Gastroesophageal sphincter (tissue), 4 donors: ENCODE measurements at regions not wholly inside any gene's neighbourhood (a gene's known extent, or its start where the extent isn't known, plus 50 kb on each side); places are given as distances from the start of the nearest gene placed in this dataset.

Experiments used
- ATAC-seq: fragments of 150-250 bp; one replicate; pipeline ENCODE4 v1.9.1; 2016; ENCODE audit warnings: mild to moderate bottlenecking, moderate library complexity
- H3K27ac ChIP-seq, 4 donors: fragments of 200-600 bp; sonication (generic) in 3 of 4; 1 replicate in 3 of 4; 2 replicates in 1 of 4; pipeline ENCODE4 v1.5.1; 2016 to 2019
- H3K27me3 ChIP-seq: fragments of 200-600 bp; sonication (generic); one replicate; pipeline ENCODE4 v1.5.1; 2019
- H3K36me3 ChIP-seq, 2 donors: fragments of 200-600 bp; sonication (generic); one replicate each; pipeline ENCODE4 v1.5.1; 2019; ENCODE audit warnings: control low read depth in 1 of 2
- H3K4me1 ChIP-seq, 3 donors: fragments of 200-600 bp; sonication (generic); 1 replicate in 2 of 3; 2 replicates in 1 of 3; pipeline ENCODE4 v1.5.1; 2016 to 2019; ENCODE audit warnings: control low read depth in 2 of 3
- H3K4me3 ChIP-seq, 2 donors: fragments of 200-600 bp; sonication (generic); one replicate each; pipeline ENCODE4 v1.5.1; 2019; ENCODE audit warnings: mild to moderate bottlenecking in 1 of 2, moderate library complexity in 1 of 2
- H3K9me3 ChIP-seq, 3 donors: fragments of 200-600 bp; sonication (generic); one replicate each; pipeline ENCODE4 v1.5.1; 2017 to 2019; ENCODE audit warnings: control low read depth in 2 of 3
- CTCF ChIP-seq, 4 experiments: fragments of 200-600 bp in 2 of 4; fragments of 450-650 bp in 2 of 4; sonication (generic) in 1 of 4; IDR thresholded peaks; one replicate each; pipeline ENCODE4 v1.5.1; 2017 to 2019; ENCODE audit warnings: antibody characterized with exemption in 4 of 4, mild to moderate bottlenecking in 2 of 4, moderate library complexity in 2 of 4
- EP300 ChIP-seq: sonication (generic); formaldehyde crosslinking; IDR thresholded peaks from one replicate; pipeline ENCODE4 v1.6.1; 2017; ENCODE audit warnings: antibody characterized with exemption, mild to moderate bottlenecking
- POLR2A ChIP-seq, 2 donors: fragments of 450-650 bp; IDR thresholded peaks; one replicate each; pipeline ENCODE4 v1.6.1; 2017; ENCODE audit warnings: antibody characterized with exemption in 2 of 2, mild to moderate bottlenecking in 2 of 2, moderate library complexity in 1 of 2
- POLR2AphosphoS5 ChIP-seq: sonication (generic); formaldehyde crosslinking; IDR thresholded peaks from one replicate; pipeline ENCODE4 v1.6.1; 2017; ENCODE audit warnings: antibody characterized with exemption
- WGBS, 2 donors: methylation state at CpG; one replicate each; pipeline ENCODE4 v1.1.5; 2018; ENCODE audit warnings: low coverage in 1 of 2; 5-methylcytosine and 5-hydroxymethylcytosine counted together

GRCh38 chr6:156511570-156511969 lies 265.6 kb upstream of the ARID1B start:
- no peak for ATAC-seq
- Histone ChIP-seq H3K27ac (no peak overlapping the region), H3K9me3 (no peaks in the 10 kb centered on the region), H3K27me3 (peaks cover 2% of the 10 kb centered on the region), H3K4me1 (no peaks in the 10 kb centered on the region), H3K36me3 (no peaks in the 10 kb centered on the region), H3K4me3 (no peak overlapping the region)
- no peak for TF ChIP-seq POLR2A (IDR thresholded peaks at IDR 0.05)
- no peak for TF ChIP-seq POLR2AphosphoS5
- TF ChIP-seq CTCF (IDR thresholded peaks at IDR 0.05), result no peak
- TF ChIP-seq EP300, result no peak

GRCh38 chr6:156511051-156511450 lies 266.1 kb upstream of the ARID1B start:
- Histone ChIP-seq H3K36me3 (no peaks in the 10 kb centered on the region), H3K27me3 (no peaks in the 10 kb centered on the region), H3K4me1 (no peaks in the 10 kb centered on the region), H3K9me3 (no peaks in the 10 kb centered on the region), H3K27ac (no peak overlapping the region), H3K4me3 (no peak overlapping the region)
- no peak for ATAC-seq
- no peak for TF ChIP-seq POLR2A (IDR thresholded peaks at IDR 0.05)
- TF ChIP-seq POLR2AphosphoS5, result no peak
- TF ChIP-seq CTCF (IDR thresholded peaks at IDR 0.05), result no peak
- TF ChIP-seq EP300, result no peak
- 26 to 34% methylated on average over 4 to 5 of the region's 5 CpGs for WGBS, 2 donors

GRCh38 chr6:156510242-156510641 lies 266.9 kb upstream of the ARID1B start:
- 85 to 94% methylated on average over 2 of the region's 2 CpGs for WGBS, 2 donors
- ATAC-seq, result no peak
- no peak overlapping the region for H3K4me3 ChIP-seq

GRCh38 chr6:156509496-156509895 lies 267.7 kb upstream of the ARID1B start:
- Histone ChIP-seq H3K27ac (no peak overlapping the region), H3K4me3 (no peak overlapping the region), H3K36me3 (no peaks in the 10 kb centered on the region), H3K9me3 (no peaks in the 10 kb centered on the region), H3K4me1 (no peaks in the 10 kb centered on the region), H3K27me3 (no peaks in the 10 kb centered on the region)
- WGBS, 2 donors, result 81 to 100% methylated on average over 7 to 9 of the region's 9 CpGs
- ATAC-seq, result no peak
- no peak for TF ChIP-seq POLR2AphosphoS5
- TF ChIP-seq POLR2A (IDR thresholded peaks at IDR 0.05), result no peak
- TF ChIP-seq CTCF (IDR thresholded peaks at IDR 0.05), result no peak
- TF ChIP-seq EP300, result no peak

More at GRCh38 chr6:156510242-156510641, 266.9 kb upstream of the ARID1B start:
- Histone ChIP-seq H3K9me3 (no peaks in the 10 kb centered on the region), H3K4me1 (no peaks in the 10 kb centered on the region), H3K36me3 (no peaks in the 10 kb centered on the region), H3K27me3 (no peaks in the 10 kb centered on the region), H3K27ac (no peak overlapping the region)
- TF ChIP-seq POLR2A (IDR thresholded peaks at IDR 0.05) (no peak), CTCF (IDR thresholded peaks at IDR 0.05) (no peak), EP300 (no peak), POLR2AphosphoS5 (no peak)

- 75 to 87% methylated on average over 5 to 6 of the region's 6 CpGs for WGBS, 2 donors
- Histone ChIP-seq H3K27ac (no peak overlapping the region), H3K9me3 (no peaks in the 10 kb centered on the region), H3K27me3 (no peaks in the 10 kb centered on the region), H3K36me3 (no peaks in the 10 kb centered on the region), H3K4me3 (no peak overlapping the region), H3K4me1 (no peaks in the 10 kb centered on the region)
- ATAC-seq, result no peak
- TF ChIP-seq CTCF (IDR thresholded peaks at IDR 0.05), result no peak
- TF ChIP-seq POLR2AphosphoS5, result no peak
- no peak for TF ChIP-seq POLR2A (IDR thresholded peaks at IDR 0.05)
- no peak for TF ChIP-seq EP300
These were observed 268.3 kb upstream of the ARID1B start for GRCh38 chr6:156508923-156509322.
